NOMO-1 treated with dmso at 0.1 percent for 144 hours (cell line): ENCODE measurements at regions not wholly inside any gene's neighbourhood (a gene's known extent, or its start where the extent isn't known, plus 50 kb on each side); places are given as distances from the start of the nearest gene placed in this dataset.

ENCODE experiments used
- DNase-seq: peaks from one replicate; lab custom pipeline; 2025; ENCODE audit not compliant: unreplicated experiment; lab: John Stamatoyannopoulos, UW

DNA sequence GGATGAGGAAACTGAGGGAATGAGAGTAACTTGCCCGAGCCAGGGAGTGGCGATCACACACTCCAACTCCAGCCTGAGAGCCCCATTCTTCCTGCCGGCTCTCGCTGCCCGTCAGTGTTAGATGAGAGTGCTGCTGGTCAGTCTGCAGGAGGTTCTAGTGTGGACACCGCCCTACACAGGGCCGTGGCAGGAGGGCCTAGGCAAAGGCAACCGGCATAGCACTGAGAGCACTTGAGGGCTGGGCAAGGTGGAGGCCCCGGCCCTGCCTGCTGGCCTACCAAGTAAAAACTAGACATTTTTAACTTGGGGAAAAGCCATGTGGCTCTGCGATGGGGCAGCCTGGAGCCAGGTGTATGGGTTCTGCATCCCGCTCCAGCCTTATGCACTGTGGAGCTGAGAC lies 354.8 kb downstream of the SEC14L1 start:
- DNase-seq = no peak

DNA sequence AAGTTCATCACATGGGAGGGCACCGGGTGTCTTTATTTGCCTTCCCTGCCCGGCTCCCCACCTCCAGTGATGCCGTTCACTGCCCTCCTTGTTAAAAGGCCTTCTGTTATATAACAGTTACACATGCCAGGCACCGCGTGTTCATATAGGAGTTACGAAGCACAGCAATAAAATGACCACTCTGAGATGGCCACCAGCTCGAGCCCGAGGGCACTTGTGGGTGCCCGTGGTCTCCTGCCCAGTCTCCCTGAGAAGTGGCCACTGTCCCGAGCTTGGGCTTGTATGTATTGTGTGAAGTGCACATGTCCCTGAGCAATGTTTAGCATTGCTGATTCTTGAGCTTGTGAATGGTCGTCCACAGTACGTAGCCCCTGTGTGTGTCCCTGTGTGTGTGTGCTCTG lies 355.6 kb downstream of the SEC14L1 start:
- DNase-seq = no peak

DNA sequence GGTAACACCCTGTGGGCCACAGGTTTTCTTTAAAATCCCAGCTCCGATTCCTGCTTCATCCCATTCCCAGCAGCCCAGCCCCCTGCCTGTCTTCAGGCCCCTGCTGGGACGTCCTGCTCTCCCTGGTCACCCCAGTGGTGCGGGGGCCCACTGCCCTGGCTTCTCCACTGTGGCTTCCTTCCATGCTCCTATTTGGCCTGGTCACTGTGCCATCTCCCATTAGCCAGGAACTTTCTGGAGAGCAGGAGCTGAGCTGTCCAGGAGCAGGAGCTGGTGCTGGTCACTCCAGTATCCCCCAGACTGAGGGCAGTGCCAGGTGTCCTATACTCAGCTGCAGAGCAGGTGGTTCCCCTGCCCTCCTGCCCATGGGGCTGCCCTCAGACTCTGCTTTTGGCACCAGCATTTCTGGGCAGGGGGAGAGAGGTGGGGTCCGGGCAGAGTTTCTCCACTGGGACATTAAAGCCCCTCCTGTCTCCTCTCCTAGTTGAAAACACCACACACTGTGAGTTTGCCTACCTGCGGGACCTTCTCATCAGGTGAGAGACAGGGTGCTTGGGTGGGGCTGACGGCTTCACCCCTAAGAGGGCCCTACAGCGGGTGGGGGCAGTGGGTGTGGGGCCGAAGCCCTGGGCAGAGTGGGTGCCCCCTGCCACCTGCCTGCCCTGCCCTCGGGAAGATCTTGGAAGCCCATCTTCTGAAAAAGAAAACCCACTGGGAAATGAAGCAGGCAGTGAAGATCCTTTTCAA lies 356.2 kb downstream of the SEC14L1 start:
- no peak for DNase-seq

DNA sequence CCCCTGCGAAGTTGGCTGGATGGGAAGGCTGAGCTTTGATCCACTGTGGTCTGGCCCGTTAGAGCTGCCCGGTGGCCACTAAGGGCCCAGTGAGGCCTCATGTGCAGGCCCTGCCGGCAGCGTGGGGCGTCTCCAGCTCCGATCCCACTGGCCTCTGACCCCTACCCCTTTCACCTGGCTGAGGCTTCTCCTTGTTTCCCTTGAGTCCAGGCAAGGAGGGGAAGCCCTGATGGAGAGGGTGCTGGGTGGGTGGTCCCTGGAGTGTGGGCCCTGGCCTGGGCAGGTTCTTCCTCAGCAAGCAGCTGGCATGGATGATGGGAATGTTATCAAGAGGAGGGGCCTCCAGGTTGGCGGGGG lies 356.8 kb downstream of the SEC14L1 start:
- DNase-seq = no peak

DNA sequence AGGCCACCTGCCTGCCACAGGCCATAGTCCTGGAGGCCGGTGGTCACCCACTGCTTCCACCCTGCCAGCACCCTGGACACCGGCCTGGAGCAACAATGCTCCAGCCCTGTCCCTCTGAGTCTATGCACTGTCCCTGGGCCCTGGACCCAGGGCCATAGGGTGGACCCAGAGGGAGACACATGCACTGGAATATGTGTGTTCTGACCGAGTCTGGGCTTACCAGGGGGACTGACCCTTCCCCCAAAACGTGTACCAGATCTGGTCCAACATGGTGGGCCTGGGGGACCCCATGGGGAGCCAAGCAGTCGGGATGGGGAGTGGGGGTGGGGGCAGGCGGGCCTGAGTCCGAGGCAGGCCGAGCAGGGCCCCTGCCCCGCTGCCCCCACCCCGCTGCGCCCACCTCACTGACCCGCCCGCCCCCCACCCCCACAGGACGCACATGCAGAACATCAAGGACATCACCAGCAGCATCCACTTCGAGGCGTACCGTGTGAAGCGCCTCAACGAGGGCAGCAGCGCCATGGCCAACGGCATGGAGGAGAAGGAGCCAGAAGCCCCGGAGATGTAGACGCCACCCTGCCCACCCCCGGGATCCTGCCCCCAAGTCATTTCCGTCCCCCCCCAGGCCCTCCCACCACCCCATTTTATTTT lies 357.4 kb downstream of the SEC14L1 start:
- no peak for DNase-seq

DNA sequence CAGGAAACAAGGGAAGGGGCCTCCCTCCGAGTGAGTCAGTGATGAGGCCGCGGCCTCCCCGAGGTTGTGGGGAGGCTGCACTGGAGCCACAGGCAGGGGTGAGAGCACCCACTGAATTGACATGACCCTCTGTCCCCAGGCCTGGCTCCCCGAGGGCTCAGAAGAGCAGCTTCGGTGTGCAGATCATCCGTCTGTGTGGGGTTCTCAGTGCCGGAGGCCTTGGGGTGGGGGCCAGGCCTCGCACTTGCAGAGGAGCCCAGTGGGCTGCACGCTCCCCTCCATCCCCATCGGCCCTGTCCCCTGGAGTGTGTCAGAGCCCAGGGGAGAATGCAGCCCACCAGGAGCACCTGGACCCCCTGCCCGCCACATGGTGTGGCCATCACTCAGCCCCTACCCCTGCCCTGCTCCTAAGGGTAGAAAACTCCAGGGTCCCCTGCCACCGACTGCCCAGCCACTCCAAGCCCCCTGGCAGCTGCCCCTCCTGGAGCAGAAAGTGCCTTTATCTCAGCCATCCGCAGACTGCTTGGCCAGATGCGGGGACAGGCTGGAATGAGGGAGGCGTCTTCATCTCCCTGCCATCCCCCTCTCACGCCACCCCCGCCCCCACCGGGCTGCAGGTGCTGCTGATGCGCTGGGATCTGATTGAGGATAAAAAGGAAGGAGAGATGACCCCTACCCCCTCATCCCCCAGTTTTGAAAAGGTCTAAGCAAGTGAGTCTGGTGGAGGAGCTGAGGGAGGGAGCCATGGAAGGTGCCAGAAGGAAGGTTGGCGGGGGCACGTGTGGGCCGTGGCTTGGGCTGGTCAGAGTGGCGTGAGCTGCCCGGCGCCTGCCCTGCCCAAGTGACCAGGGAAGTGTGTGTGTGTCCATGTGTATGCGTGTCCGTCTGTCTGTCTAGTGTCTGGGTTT lies 358.3 kb downstream of the SEC14L1 start:
- DNase-seq = no peak

DNA sequence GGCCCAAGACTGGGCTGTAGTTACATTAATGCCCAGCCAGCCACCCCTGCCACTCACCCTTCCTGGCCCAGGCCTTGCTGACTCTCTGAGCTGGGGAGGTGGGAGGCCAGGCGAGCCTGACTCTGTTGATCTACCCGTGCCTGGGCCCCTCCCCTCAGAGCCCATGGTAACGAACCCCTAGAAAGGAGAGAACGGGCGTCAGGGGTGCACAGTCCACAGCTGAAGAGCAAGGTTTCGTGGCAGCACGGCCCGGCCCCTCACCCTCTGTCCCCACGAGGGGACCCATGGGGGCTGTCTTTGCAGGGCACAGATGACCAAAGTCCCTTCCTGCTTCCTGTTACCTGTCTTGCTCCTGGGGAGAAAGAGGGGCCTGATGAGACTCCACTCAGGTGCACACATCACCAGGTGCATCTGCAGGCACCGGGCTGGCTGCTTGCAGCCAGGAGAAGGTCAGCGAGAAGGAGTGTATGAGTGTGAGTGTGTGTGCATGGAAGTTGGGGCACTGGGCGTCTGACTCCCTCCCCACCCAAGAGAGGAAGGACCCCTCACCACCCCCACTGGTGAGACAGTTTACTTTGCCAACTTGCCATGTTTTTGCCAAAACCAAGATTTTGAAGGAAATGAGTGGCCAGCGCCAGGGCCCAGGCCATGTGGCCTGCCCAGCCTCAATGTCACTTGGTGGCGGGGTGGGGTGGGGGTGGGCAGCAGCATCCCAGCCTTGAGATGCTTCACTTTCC lies 359.1 kb downstream of the SEC14L1 start:
- DNase-seq = no peak

DNA sequence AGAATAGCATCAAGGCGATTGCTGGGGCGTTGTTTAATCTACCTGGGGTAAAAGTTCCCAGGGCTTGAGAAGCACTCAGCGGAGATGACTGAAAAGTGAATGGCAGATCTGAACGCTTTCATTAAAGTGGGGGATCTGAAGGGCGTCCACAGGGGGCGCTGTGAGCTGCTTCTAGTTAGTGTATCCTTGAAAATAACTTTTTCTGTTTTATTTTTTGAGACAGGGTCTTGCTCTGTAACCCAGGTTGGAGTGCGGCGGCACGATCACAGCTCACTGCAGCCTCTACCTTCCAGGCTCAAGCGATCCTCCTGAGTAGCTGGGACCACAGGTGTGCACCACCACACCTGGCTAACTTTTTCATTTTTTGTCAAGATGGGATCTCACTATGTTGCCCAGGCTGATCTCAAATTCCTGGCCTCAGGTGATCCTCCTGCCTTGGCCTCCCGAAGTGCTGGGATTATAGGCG lies 360.4 kb downstream of the SEC14L1 start:
- DNase-seq = no peak

DNA sequence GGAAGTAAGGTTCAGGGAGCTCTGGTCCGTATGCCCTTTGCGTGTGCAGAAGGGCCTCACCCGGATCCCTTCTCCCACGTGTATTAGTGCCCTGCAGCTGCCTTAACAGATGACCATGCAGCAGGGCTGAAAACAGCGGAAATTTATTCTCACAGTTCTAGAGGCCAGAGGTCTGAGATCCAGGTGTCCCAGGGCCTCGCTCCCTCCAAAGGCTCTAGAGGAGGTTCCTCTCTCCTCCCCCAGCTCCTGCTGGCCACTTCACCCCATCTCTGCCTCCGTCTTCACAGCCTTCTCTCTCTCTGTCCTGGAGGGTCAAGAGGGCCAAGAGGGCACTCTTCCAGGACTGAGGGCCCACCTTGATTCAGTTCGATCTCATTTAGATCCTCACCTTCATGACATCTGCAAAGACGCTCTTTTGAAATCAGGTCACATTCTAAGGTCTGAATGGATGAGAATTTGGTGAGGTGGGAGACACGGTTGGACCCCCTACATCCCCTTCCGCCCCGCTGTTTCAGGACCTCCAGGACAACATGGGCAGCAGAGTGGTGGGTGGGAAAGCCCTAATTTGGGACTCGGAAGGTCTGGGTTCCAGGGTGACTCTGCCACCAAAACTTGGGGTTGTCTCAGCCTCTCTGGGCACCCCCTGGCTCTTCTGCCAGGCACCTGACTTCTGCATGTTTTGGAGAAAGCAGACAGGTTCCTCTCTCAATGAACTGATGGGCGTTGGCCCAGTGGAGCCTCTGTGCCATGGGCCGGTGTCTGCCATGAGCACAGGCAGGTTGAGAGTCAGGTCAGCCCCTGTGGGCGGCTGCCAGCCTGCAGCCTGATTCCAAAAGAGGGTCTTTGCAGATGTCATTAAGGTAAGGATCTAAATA lies 361.2 kb downstream of the SEC14L1 start:
- no peak for DNase-seq

DNA sequence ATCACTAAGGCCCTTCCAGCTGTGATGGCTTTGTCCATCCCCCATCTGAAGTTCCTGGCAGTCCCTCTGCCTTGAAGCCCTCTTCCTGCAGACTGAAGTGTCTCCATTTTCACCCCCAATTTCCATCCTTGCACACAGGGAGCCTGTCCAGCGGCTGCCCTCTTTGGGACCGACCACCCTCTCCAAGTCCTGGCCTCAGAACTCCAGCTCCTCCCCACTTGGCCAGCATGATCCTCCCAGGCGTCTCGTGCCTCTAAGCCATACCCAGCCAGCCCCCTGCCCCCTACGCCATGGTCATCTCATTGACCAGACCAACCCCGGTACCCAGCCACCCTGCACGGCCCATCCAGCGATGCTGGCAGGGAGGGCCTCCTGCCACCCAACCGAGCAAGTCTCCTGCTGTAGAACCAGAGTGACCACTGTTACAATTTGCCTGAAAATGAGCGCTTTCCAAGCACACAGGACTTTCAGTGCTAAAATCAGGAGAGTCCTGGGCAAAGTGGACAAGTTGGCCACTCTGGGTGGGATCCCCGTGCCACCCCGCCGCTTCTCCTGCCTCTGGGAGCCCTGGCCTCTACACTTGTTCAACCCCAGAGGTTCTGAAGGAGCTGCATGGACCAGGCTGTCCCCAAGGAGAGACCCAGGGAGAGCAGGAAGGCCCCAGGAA lies 362.0 kb downstream of the SEC14L1 start:
- DNase-seq = no peak

DNA sequence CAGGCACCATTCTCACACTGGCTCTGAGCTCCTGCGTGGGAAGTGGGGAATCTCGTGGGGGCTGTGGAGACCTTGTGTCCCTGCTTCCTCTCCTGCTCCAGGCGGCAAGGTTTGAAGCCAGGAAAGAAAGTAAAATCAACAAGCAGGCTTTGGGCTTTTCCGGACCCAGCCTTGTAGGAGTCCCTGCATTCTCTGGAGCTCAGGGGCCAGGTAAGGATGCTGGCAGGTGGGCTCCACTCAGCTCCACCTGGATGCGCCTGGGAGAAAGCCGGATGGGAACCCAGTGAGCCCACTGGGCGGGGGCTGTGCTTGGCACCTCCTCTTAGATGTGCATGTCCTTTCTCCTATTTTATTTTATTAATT lies 362.5 kb downstream of the SEC14L1 start:
- no peak for DNase-seq

DNA sequence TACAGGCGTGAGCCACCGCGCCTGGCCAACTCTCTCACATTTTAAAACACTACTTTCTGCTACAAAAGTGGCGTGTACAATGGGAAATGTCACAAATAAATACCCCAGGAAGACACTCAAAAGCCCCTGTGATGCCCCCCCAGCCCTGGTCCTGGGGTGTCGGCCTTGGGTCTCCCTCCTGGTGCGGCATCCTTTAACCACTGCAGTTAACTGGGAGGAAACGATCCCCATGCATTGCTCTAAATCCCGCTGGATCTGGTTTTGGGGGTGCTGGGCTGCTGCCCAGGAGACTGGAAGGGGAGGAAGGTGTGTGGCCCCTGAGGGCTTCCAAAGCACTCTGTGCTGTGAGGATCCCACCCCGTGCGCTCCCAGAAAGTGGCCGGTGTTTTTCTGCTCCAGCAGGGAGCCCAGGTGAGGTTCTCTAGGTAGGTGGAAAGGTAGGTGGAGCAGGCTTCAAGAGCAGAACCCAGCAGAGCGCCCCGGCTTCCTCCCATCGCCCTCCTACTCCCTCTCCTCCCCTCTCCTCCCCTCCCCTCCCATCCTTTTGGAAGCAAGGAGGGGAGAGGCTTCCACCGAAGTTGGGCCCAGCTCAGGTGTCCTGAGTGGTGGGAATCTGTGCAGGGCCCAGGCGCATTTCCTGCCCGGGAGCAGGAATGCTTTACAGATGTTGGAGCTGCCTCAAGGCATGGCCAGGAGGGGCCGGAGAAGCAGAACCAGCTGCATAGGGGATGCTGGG lies 363.3 kb downstream of the SEC14L1 start:
- DNase-seq = no peak

DNA sequence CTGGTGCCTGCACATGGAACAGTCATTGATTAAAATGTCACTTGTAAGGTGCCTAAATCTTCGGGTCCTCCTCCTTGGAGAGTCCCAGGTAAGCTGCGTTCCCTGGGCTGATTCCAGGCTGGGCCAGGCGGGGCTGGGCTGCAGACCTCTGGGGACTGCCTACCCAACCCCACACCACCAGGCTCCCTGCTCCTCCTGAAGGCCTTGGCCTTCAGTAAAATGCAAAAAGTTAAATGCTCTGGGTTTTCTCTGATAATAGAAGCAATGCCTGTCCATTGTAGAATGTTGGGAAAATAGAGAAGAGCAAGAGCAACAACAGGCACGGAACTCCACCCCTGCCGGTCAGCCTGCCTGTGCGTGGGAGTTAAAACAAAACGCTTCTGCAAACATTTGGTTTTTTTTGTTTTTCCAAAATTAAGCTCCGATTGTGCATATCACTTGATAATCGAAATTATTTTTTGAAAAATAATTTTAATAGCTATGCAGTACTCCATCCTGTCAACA lies 363.9 kb downstream of the SEC14L1 start:
- no peak for DNase-seq

DNA sequence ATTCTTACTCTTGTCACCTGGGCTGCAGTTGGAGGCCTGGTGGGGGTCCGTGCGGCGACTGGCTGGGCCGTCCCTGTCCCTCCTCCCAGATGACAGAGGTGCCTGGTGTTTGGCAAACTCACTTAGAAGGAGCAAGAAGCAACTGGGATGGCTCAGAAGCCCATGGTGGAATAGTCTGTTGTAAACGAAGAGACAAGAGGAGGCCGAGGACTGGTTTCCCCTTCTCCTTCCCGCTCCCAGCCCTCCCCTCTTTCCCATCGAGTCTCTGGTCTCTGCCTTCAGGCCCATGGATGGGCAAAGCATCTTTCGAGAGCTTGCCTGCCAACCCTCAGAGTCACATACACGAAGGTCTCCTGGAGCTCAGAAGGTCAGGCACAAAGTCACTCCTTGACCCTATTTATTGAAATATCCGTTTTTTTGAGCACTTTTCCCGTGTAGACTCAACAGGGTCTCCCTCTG lies 364.4 kb downstream of the SEC14L1 start:
- DNase-seq = no peak

DNA sequence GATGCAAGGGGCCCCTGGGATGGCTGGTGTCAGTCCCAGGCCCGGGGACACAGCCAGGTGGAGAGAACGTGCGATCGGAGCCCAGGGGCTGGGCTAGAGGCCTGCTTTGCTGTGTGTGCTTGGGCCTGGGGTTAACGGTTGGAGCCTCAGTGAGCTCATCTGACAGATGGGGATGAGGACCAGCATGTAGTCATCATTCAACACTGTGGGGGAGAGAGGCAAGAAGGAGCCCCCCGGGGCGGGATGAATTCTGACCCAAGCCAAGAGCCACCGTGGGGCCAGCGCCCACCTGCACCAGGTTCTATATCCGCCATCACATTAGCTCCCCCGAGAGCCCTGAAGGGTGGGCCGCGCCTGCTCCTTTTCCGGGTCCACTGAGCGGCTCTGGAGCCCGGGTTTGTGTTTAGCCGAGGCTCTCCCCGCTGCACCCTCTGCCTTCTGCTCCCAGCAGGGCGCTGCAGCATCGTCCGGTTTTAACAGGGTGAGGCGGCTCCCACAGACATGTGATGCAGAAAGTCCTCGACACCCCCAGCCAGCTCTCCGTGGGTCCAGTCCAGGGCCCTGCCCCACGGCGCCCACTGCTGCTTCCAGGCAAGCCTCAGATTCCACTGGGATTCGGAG lies 365.7 kb downstream of the SEC14L1 start:
- DNase-seq = no peak

DNA sequence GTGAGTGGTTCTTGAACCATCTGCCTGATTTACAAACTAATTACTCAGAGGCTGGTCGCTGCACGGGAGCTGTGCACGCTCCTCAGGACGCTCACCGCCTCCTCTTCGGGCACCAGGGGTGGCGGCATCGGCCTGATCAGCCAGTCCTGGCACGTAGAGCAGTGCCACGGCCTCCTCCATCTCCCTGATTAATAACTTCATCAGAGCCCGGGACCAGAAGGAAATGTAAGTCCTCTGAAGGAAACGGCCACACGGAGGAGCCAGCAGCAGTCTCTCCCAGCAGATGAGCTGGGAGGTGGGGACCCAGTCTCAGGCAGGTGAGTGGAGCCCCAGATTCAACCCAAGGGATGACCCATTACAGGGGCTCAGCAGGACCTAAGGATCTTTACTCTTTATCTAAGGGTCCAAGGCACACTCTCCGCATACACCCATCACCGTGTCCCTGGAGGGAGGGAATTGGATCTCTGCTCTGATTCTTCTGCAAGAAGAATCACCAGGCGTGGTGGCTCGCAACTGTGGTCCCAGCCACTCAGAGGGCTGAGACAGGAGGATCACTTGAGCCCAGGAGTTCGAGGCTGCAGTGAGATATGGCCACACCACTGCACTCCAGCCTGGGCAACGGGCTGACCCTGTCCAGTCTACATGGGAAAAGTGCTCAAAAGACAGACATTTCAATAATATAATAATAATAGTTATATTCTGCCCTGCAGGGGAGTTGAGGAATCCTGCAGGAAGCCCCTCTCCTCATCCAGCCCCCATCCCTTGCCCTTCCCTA lies 366.5 kb downstream of the SEC14L1 start:
- DNase-seq = no peak

DNA sequence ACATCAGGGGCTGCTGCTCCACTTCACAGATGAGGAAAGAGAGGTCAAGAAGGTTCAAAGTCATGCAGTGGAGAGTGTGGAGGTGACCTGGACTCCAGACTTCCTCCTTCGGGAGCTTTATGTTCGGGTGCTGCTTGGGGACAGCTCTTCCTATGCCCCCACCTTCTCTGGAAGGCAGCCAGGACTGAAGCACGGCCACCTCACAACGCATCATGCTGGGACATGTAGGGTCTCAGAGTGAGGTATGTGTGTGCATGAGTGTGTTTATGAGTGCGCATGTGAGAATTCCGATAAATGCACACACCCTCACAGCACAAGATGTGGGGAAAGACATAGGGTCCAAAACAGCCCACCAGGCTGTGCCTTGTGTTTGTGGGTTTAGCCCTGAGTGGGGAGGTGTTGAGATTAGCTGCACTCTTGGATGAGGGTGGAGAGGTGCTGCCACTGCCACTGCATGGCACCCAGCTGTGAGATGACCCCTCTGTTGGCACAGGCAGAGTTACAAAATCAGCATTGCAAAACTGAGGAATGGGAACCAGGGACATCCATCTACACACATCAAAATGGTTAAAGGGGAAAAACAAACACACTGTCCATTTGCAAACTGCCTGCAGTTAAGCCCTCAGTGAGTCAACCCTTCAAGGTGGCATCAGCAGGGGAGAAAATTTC lies 367.4 kb downstream of the SEC14L1 start:
- DNase-seq = no peak
